Osteoblast (primary cell): ENCODE measurements at regions not wholly inside any gene's neighbourhood (a gene's known extent, or its start where the extent isn't known, plus 50 kb on each side); places are given as distances from the start of the nearest gene placed in this dataset.

Source experiments
- DNase-seq: peaks from one replicate; pipeline ENCODE4 v3.0.0; 2011; ENCODE audit warnings: low spot score, mixed read lengths; ENCODE audit not compliant: insufficient read length; ENCODE audit errors: missing footprints
- H2AFZ ChIP-seq: 2 replicates; pipeline ENCODE4 v1.6.0; 2011; ENCODE audit warnings: mild to moderate bottlenecking, low read length
- H3K27ac ChIP-seq: 2 replicates; pipeline ENCODE4 v1.5.1; 2011; ENCODE audit warnings: mild to moderate bottlenecking, low read depth, low read length, moderate library complexity
- H3K27me3 ChIP-seq: 2 replicates; pipeline ENCODE4 v1.6.0; 2012; ENCODE audit warnings: mild to moderate bottlenecking, control low read depth, inconsistent platforms, low read length, moderate library complexity; ENCODE audit not compliant: insufficient read depth
- H3K36me3 ChIP-seq: 2 replicates; pipeline ENCODE4 v1.5.1; 2011; ENCODE audit warnings: mild to moderate bottlenecking, low read length, control low read depth, moderate library complexity; ENCODE audit not compliant: insufficient read depth
- H3K4me1 ChIP-seq: 2 replicates; pipeline ENCODE4 v1.5.1; 2011; ENCODE audit warnings: mild to moderate bottlenecking, low read length, control low read depth, moderate library complexity; ENCODE audit not compliant: insufficient read depth
- H3K4me2 ChIP-seq: 2 replicates; pipeline ENCODE4 v1.6.0; 2011; ENCODE audit warnings: mild to moderate bottlenecking, low read length; ENCODE audit not compliant: insufficient read depth
- H3K4me3 ChIP-seq: fragments of 200-600 bp; sonication (generic); 3 replicates; pipeline ENCODE4 v1.5.1; 2012; ENCODE audit warnings: mild to moderate bottlenecking, low read length, inconsistent platforms; ENCODE audit not compliant: insufficient read depth
- H3K79me2 ChIP-seq: 2 replicates; pipeline ENCODE4 v1.6.0; 2012; ENCODE audit warnings: mild to moderate bottlenecking, low read length, control low read depth, inconsistent platforms; ENCODE audit not compliant: insufficient read depth
- H3K9me3 ChIP-seq: 2 replicates; pipeline ENCODE4 v1.5.1; 2011; ENCODE audit warnings: low read depth, low read length, control low read depth
- H4K20me1 ChIP-seq: 2 replicates; pipeline ENCODE4 v1.6.0; 2012; ENCODE audit warnings: mild to moderate bottlenecking, low read length, control low read depth; ENCODE audit not compliant: insufficient read depth
- TF ChIP-seq, protein P1 (sequence below): IDR thresholded peaks from 2 replicates; pipeline ENCODE4 v1.5.1; 2011; ENCODE audit warnings: mild to moderate bottlenecking, low read depth, low read length, moderate library complexity; ENCODE audit errors: extremely low read depth

DNA sequence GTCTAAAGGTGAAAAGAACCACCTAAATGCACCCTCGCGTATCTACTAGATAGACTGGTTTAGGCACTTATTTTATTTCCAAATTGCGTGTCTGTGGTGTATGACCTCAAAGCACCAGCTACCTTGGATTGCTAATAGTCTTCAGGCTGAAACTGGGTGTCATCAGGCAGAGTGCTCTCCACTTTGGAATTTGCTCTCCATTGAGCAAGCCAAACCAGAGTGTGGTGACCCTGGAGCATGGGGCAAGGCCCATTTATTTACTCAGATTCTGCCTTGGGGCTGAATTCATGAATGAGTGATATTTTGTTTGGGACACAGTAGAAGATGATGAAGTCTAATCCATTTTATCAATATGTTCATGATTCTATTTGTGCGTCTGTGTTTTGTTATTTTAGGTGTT is 812.8 kb upstream of the SLC35B3 start:
- no peak overlapping the region for H2AFZ ChIP-seq
- TF ChIP-seq, protein P1, sequence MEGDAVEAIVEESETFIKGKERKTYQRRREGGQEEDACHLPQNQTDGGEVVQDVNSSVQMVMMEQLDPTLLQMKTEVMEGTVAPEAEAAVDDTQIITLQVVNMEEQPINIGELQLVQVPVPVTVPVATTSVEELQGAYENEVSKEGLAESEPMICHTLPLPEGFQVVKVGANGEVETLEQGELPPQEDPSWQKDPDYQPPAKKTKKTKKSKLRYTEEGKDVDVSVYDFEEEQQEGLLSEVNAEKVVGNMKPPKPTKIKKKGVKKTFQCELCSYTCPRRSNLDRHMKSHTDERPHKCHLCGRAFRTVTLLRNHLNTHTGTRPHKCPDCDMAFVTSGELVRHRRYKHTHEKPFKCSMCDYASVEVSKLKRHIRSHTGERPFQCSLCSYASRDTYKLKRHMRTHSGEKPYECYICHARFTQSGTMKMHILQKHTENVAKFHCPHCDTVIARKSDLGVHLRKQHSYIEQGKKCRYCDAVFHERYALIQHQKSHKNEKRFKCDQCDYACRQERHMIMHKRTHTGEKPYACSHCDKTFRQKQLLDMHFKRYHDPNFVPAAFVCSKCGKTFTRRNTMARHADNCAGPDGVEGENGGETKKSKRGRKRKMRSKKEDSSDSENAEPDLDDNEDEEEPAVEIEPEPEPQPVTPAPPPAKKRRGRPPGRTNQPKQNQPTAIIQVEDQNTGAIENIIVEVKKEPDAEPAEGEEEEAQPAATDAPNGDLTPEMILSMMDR: no peak
- no peaks in the 10 kb centered on the region for H3K9me3 ChIP-seq
- no peaks in the 10 kb centered on the region for H3K36me3 ChIP-seq
- H4K20me1 ChIP-seq: no peaks in the 10 kb centered on the region
- no peaks in the 10 kb centered on the region for H3K79me2 ChIP-seq
- no peak overlapping the region for H3K4me2 ChIP-seq
- no peaks in the 10 kb centered on the region for H3K27me3 ChIP-seq
- H3K4me3 ChIP-seq: no peak overlapping the region
- no peak for DNase-seq
- no peaks in the 10 kb centered on the region for H3K4me1 ChIP-seq
- no peak overlapping the region for H3K27ac ChIP-seq

DNA sequence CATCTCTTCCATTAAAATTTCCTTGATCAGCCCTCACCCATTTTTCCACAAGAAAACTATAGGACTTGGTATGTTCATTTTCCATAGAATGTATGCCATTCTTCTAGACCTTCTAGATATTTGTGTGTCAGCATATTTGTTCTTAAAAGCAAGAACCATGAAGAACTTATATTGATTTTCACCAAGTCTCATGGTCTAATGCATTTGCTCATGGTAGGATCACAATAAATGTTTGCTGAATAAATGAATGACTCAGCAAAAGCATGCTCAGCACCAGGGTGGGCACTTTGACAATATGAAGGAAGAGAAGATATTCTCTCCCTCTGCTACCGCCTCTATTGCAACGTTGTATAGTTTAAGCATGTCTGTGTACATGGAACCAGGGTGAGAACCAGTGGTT is 805.5 kb upstream of the SLC35B3 start:
- no peak overlapping the region for H3K4me2 ChIP-seq
- TF ChIP-seq, protein P1: no peak
- no peaks in the 10 kb centered on the region for H3K27me3 ChIP-seq
- H3K79me2 ChIP-seq: no peaks in the 10 kb centered on the region
- H3K4me1 ChIP-seq: no peaks in the 10 kb centered on the region
- no peaks in the 10 kb centered on the region for H4K20me1 ChIP-seq
- H2AFZ ChIP-seq: no peak overlapping the region
- no peak for DNase-seq
- no peak overlapping the region for H3K27ac ChIP-seq
- H3K4me3 ChIP-seq: no peak overlapping the region
- no peaks in the 10 kb centered on the region for H3K36me3 ChIP-seq
- no peaks in the 10 kb centered on the region for H3K9me3 ChIP-seq

DNA sequence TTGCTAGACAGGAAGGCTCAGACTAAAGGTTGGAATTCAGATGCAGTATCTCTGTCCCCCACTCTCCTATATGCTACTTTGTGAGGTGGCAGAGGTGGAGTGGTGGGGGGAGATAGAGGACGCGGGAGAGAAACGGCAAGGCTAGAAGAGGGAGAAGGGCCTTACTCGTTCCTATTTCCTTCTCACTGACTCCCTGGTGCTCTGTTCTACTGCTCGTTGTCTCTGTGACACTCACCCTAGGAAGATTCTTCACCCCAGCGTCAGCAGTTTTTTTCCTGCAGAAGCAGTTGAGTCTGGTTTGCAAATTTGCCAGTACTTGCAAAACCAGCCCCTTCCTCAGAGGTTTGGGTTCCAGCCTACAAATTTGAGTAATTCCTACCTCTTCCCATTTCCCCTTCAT is 801.1 kb upstream of the SLC35B3 start:
- Histone ChIP-seq H3K79me2 (no peaks in the 10 kb centered on the region), H3K4me1 (no peaks in the 10 kb centered on the region), H3K9me3 (no peaks in the 10 kb centered on the region), H3K27me3 (no peaks in the 10 kb centered on the region), H3K4me3 (no peak overlapping the region), H4K20me1 (no peaks in the 10 kb centered on the region), H2AFZ (no peak overlapping the region), H3K27ac (no peak overlapping the region), H3K4me2 (no peak overlapping the region), H3K36me3 (no peaks in the 10 kb centered on the region)
- TF ChIP-seq, protein P1: no peak
- no peak for DNase-seq

DNA sequence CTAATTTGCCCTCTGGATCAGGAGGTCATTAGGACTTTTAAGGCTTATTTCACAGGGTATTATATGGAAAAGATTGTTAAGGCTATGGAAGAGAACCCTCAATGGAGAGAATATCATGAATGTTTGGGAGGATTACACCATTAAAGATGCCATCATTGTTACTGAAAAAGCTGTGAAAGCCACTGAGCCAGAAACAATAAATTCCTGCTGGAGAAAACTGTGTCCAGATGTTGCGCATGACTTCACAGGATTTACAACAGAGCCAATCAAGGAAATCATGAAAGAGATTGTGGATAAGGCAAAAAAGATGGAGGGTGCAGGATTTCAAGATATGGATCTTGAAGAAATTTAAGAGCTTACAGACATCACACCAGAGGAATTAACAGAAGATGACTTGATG is 798.3 kb upstream of the SLC35B3 start:
- Histone ChIP-seq H3K79me2 (no peaks in the 10 kb centered on the region), H3K27ac (no peak overlapping the region), H3K4me2 (no peak overlapping the region), H3K27me3 (no peaks in the 10 kb centered on the region), H2AFZ (no peak overlapping the region), H3K36me3 (no peaks in the 10 kb centered on the region), H4K20me1 (no peaks in the 10 kb centered on the region), H3K4me3 (no peak overlapping the region), H3K9me3 (peaks cover 3% of the 10 kb centered on the region), H3K4me1 (no peaks in the 10 kb centered on the region)
- no peak for DNase-seq
- TF ChIP-seq, protein P1: no peak
